Liver (tissue), 8 donors: ENCODE measurements at regions not wholly inside any gene's neighbourhood (a gene's known extent, or its start where the extent isn't known, plus 50 kb on each side); places are given as distances from the start of the nearest gene placed in this dataset.

Experiments used
- DNase-seq: peaks from one replicate; pipeline ENCODE4 v3.0.0-alpha.2; 2017; ENCODE audit warnings: low spot score
- H3K27ac ChIP-seq, 2 donors: one replicate each; pipeline ENCODE4 v1.7.0; 2013; ENCODE audit warnings: inconsistent platforms in 2 of 2, low read length in 2 of 2, control low read depth in 1 of 2, low read depth in 1 of 2, mild to moderate bottlenecking in 1 of 2
- H3K27me3 ChIP-seq, 4 donors: one replicate each; pipeline versions ENCODE4 v1.6.1 to v1.7.0; 2013; ENCODE audit warnings: low read length in 3 of 4, inconsistent platforms in 1 of 4, mild to moderate bottlenecking in 1 of 4, moderate library complexity in 1 of 4; ENCODE audit not compliant: control insufficient read depth in 4 of 4, insufficient read depth in 4 of 4
- H3K36me3 ChIP-seq, 4 donors: one replicate each; pipeline versions ENCODE4 v1.6.1 to v1.7.0; 2013; ENCODE audit warnings: low read length in 3 of 4, mild to moderate bottlenecking in 3 of 4, low read depth in 1 of 4, moderate library complexity in 1 of 4; ENCODE audit not compliant: control insufficient read depth in 4 of 4, insufficient read depth in 3 of 4
- H3K4me1 ChIP-seq, 4 donors: one replicate each; pipeline versions ENCODE4 v1.6.1 to v1.7.0; 2013; ENCODE audit warnings: low read length in 3 of 4, mild to moderate bottlenecking in 3 of 4, moderate library complexity in 1 of 4; ENCODE audit not compliant: control insufficient read depth in 4 of 4, insufficient read depth in 4 of 4
- H3K4me3 ChIP-seq, 3 donors: one replicate each; pipeline versions ENCODE4 v1.6.1 to v1.7.0; 2013; ENCODE audit warnings: low read length in 3 of 3, control low read depth in 1 of 3, low read depth in 1 of 3, mild to moderate bottlenecking in 1 of 3
- H3K9ac ChIP-seq, 2 donors: one replicate each; pipeline ENCODE4 v1.7.0; 2013; ENCODE audit warnings: low read length in 2 of 2, mild to moderate bottlenecking in 2 of 2, moderate library complexity in 2 of 2, control low read depth in 1 of 2, low read depth in 1 of 2
- H3K9me3 ChIP-seq, 4 donors: one replicate each; pipeline versions ENCODE4 v1.6.1 to v1.7.0; 2013; ENCODE audit warnings: low read length in 3 of 4; ENCODE audit not compliant: control insufficient read depth in 4 of 4
- CTCF ChIP-seq: fragments of 150-350 bp; IDR thresholded peaks from 2 replicates; pipeline ENCODE4 v1.5.1; 2017; ENCODE audit warnings: improper control_type of control experiment, low read depth, low read length; ENCODE audit not compliant: missing input control
- EGR1 ChIP-seq, 2 donors: IDR thresholded peaks; 2 replicates each; pipeline ENCODE4 v1.6.1; 2016 to 2018; ENCODE audit warnings: antibody characterized with exemption in 2 of 2, low read depth in 2 of 2
- FOXA1 ChIP-seq: IDR thresholded peaks from 2 replicates; pipeline ENCODE4 v1.6.1; 2016; ENCODE audit warnings: antibody characterized with exemption
- FOXA2 ChIP-seq: IDR thresholded peaks from 2 replicates; pipeline ENCODE4 v1.6.1; 2016; ENCODE audit warnings: antibody characterized with exemption
- GABPA ChIP-seq, 2 donors: IDR thresholded peaks in 1 of 2; conservative IDR thresholded peaks in 1 of 2; 2 replicates each; pipeline ENCODE4 v1.6.1; 2016; ENCODE audit warnings: antibody characterized with exemption in 2 of 2, mild to moderate bottlenecking in 1 of 2, moderate library complexity in 1 of 2
- HNF4A ChIP-seq, 2 donors: conservative IDR thresholded peaks; 2 replicates each; pipeline ENCODE4 v1.6.1; 2016; ENCODE audit warnings: antibody characterized with exemption in 2 of 2, mild to moderate bottlenecking in 2 of 2
- HNF4G ChIP-seq: IDR thresholded peaks from 2 replicates; pipeline ENCODE4 v1.6.1; 2016; ENCODE audit warnings: antibody characterized with exemption
- JUND ChIP-seq, 2 donors: IDR thresholded peaks; 2 replicates each; pipeline ENCODE4 v1.6.1; 2016; ENCODE audit warnings: antibody characterized with exemption in 2 of 2
- NR2F2 ChIP-seq: IDR thresholded peaks from 2 replicates; pipeline ENCODE4 v1.6.1; 2016; ENCODE audit warnings: antibody characterized with exemption
- RAD21 ChIP-seq, 2 donors: IDR thresholded peaks; 2 replicates each; pipeline ENCODE4 v1.6.1; 2016; ENCODE audit warnings: antibody characterized with exemption in 2 of 2, mild to moderate bottlenecking in 2 of 2
- RXRA ChIP-seq, 2 donors: IDR thresholded peaks; 2 replicates each; pipeline ENCODE4 v1.6.1; 2017 to 2018; ENCODE audit warnings: antibody characterized with exemption in 2 of 2, mild to moderate bottlenecking in 1 of 2
- SP1 ChIP-seq: IDR thresholded peaks from 2 replicates; pipeline ENCODE4 v1.6.1; 2018; ENCODE audit warnings: antibody characterized with exemption, mild to moderate bottlenecking
- TAF1 ChIP-seq: conservative IDR thresholded peaks from 2 replicates; pipeline ENCODE4 v1.6.1; 2016; ENCODE audit warnings: antibody characterized with exemption, mild to moderate bottlenecking
- YY1 ChIP-seq: IDR thresholded peaks from 2 replicates; pipeline ENCODE4 v1.6.1; 2016; ENCODE audit warnings: antibody characterized with exemption, mild to moderate bottlenecking
- ZBTB33 ChIP-seq: IDR thresholded peaks from 2 replicates; pipeline ENCODE4 v1.6.1; 2016; ENCODE audit warnings: antibody characterized with exemption
- WGBS: extraction: QIAGEN DNeasy Blood & Tissue Kit; methylation state at CpG from one replicate; pipeline ENCODE4 v1.1.7; 2013; 5-methylcytosine and 5-hydroxymethylcytosine counted together
- TF ChIP-seq, protein P1 (sequence below): IDR thresholded peaks from 2 replicates; pipeline ENCODE4 v1.6.1; 2016; ENCODE audit warnings: antibody characterized with exemption
- TF ChIP-seq, protein P2 (sequence below): IDR thresholded peaks from 2 replicates; pipeline ENCODE4 v1.6.1; 2016; ENCODE audit warnings: antibody characterized with exemption, mild to moderate bottlenecking
- TF ChIP-seq, protein P3 (sequence below): IDR thresholded peaks from 2 replicates; pipeline ENCODE4 v1.6.1; 2016; ENCODE audit warnings: antibody characterized with exemption
- donor health status: healthy.
- donor health status: healthy.
- donor health status: healthy.
- donor health status: healthy.
- donor health status: healthy.

GRCh38 chr20:19809505-19809904 is 51.4 kb downstream of the RIN2 start:
- no peak overlapping the region for H3K4me3 ChIP-seq
- H3K4me1 ChIP-seq, result peaks cover 0 to 4% (median 0%) of the 10 kb centered on the region in 4 donors
- 87% methylated on average over 9 of the region's 9 CpGs for WGBS
- no peaks in the 10 kb centered on the region for H3K36me3 ChIP-seq
- TF ChIP-seq FOXA1 (no peak), FOXA2 (no peak), RXRA (IDR thresholded peaks at IDR 0.05) (no peak), TAF1 (no peak), ZBTB33 (no peak), RAD21 (IDR thresholded peaks at IDR 0.05) (no peak), HNF4G (no peak), CTCF (no peak), NR2F2 (no peak), GABPA (IDR thresholded peaks at IDR 0.05 in 1 of 2, conservative IDR thresholded peaks at IDR 0.05 in 1 of 2) (no peak), EGR1 (IDR thresholded peaks at IDR 0.05; ENCODE audit: low read depth in 2 of 2) (no peak), YY1 (no peak), HNF4A (conservative IDR thresholded peaks at IDR 0.05) (no peak)
- TF ChIP-seq, protein P1, sequence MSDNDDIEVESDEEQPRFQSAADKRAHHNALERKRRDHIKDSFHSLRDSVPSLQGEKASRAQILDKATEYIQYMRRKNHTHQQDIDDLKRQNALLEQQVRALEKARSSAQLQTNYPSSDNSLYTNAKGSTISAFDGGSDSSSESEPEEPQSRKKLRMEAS, result no peak
- TF ChIP-seq, protein P2, sequence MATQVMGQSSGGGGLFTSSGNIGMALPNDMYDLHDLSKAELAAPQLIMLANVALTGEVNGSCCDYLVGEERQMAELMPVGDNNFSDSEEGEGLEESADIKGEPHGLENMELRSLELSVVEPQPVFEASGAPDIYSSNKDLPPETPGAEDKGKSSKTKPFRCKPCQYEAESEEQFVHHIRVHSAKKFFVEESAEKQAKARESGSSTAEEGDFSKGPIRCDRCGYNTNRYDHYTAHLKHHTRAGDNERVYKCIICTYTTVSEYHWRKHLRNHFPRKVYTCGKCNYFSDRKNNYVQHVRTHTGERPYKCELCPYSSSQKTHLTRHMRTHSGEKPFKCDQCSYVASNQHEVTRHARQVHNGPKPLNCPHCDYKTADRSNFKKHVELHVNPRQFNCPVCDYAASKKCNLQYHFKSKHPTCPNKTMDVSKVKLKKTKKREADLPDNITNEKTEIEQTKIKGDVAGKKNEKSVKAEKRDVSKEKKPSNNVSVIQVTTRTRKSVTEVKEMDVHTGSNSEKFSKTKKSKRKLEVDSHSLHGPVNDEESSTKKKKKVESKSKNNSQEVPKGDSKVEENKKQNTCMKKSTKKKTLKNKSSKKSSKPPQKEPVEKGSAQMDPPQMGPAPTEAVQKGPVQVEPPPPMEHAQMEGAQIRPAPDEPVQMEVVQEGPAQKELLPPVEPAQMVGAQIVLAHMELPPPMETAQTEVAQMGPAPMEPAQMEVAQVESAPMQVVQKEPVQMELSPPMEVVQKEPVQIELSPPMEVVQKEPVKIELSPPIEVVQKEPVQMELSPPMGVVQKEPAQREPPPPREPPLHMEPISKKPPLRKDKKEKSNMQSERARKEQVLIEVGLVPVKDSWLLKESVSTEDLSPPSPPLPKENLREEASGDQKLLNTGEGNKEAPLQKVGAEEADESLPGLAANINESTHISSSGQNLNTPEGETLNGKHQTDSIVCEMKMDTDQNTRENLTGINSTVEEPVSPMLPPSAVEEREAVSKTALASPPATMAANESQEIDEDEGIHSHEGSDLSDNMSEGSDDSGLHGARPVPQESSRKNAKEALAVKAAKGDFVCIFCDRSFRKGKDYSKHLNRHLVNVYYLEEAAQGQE, result no peak
- TF ChIP-seq, protein P3, sequence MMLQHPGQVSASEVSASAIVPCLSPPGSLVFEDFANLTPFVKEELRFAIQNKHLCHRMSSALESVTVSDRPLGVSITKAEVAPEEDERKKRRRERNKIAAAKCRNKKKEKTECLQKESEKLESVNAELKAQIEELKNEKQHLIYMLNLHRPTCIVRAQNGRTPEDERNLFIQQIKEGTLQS, result no peak
- no peak overlapping the region for H3K27ac ChIP-seq
- no peak for DNase-seq
- no peak overlapping the region for H3K9ac ChIP-seq
- H3K9me3 ChIP-seq, result no peaks in the 10 kb centered on the region
- H3K27me3 ChIP-seq, result no peaks in the 10 kb centered on the region

- Histone ChIP-seq H3K27ac (no peak overlapping the region), H3K9me3 (no peaks in the 10 kb centered on the region), H3K9ac (no peak overlapping the region), H3K4me1 (peaks cover 0 to 4% (median 0%) of the 10 kb centered on the region in 4 donors), H3K36me3 (no peaks in the 10 kb centered on the region), H3K27me3 (no peaks in the 10 kb centered on the region), H3K4me3 (no peak overlapping the region)
- TF ChIP-seq EGR1 (IDR thresholded peaks at IDR 0.05; ENCODE audit: low read depth in 2 of 2), result no peak
- TF ChIP-seq JUND (IDR thresholded peaks at IDR 0.05), result no peak
- TF ChIP-seq, protein P1, result no peak
- no peak for TF ChIP-seq YY1
- TF ChIP-seq ZBTB33, result no peak
- TF ChIP-seq NR2F2, result no peak
- TF ChIP-seq SP1, result no peak
- 92% methylated on average over 8 of the region's 8 CpGs for WGBS
- no peak for DNase-seq
Measured at GRCh38 chr20:19811231-19811630, 53.2 kb downstream of the RIN2 start.
